CD4-positive, alpha-beta T cell treated with Interleukin-21 for 1 hour (primary cell): ENCODE measurements at regions not wholly inside any gene's neighbourhood (a gene's known extent, or its start where the extent isn't known, plus 50 kb on each side); places are given as distances from the start of the nearest gene placed in this dataset.
"Not testable (repeated sequence)": the region's sequence is repeated elsewhere in the genome, so short reads cannot be mapped to it uniquely, and the experiment has no call there.

Experiments
- DNase-seq: peaks from one replicate; pipeline ENCODE4 v3.0.0-alpha.2; 2020

DNA sequence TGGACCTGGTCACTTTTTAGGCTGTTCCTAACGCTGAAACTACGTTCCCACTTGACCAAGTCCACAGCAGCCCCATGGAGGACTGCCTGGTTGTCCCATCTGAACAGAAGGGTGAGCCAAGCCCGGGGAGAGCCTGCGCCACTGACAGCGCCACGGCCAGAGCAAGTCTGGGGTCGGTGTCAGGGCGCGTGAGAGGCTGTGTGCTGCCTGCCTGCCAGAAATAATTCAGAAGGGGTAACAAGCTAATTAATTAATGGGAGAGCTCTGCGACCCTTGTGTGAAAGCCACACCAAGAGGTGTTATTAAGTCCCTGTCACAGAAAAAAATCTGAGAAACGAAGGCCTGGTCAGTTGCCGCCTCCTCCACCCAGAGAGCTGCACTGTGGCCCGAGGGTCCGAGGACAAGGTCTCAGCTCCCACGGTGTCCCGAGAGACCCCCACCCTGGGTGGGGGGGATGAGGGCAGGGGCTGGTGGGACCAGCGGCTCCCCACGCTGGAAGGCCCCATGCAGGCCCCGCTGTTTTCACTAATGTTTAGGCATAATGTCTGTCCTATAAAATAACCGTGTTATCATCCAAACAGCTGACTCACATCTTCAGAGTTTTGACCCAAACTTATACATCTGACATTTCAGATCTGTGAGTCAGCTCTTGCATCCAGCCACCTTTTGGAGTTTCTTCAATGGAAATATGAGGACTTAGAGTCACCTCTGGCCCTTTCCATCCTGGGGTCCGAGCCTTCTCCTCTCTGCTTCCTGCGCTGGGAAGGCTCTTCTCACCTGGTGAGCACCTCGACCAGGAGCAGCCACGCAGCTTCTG lies 58.5 kb downstream of the DLL1 start:
- DNase-seq: no peak

GRCh38 chr6:170231293-170232185 lies 59.3 kb downstream of the DLL1 start:
- no peak for DNase-seq

GRCh38 chr6:170230520-170231292 lies 60.2 kb downstream of the DLL1 start:
- DNase-seq: no peak

DNA sequence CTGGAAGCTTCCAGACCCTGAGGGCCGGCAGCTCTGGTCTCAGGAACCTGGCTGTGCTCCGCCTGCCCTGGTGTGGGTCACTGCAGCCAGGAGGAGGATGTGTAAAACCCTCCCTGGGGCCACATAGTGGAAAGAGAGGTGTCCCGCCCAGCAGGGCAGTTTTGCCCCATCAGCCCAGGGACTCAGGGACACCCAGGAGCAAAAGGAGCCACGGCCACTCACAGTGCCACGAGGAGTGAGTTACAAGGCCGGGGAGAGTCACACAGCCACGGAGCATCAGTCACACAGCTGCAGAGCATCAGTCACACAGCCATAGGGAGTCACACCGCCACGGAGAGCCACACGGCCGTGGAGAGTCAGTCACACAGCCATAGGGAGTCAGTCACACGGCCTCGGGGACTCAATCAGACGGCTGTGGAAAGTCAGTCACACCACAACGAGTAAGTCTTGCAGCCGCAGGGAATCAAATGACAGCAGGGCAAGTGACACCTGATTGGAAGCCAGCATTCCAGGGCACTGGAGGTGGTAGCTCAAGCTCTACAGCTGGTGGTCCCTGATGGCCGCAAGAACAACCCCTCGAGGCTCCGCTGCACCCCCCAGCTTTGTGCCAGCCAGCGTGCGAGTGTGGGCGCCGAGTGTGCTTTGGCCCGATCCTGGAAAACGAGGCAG lies 60.9 kb downstream of the DLL1 start:
- DNase-seq: no peak

GRCh38 chr6:170229396-170229795 lies 61.5 kb downstream of the DLL1 start:
- no peak for DNase-seq

- no peak for DNase-seq
These were observed 62.0 kb downstream of the DLL1 start for GRCh38 chr6:170228946-170229310.

- no peak for DNase-seq
These were observed 62.6 kb downstream of the DLL1 start for GRCh38 chr6:170227996-170228945.

DNA sequence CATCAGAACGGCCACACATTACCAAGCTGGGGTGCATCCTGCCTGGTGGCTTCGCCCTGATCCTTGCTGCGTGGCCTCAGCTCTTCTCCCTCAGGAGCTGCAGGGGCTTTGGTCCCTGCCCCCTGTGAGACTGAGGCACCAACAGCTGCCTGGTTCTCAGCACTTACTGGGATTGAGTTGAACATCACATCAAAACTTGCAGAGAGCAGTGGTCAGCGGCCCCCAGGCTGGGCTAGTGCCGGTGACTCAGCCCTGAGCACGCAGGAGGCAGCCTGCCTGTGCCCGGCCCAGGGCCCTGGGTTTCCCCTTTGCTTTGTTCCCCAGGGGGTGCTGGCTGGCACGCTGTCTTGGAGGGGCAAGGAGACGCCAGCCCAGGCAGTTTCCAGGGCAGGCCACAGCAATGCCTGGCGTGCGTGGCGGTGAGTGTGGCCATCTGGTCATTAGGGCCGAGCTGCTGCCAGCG lies 63.3 kb downstream of the DLL1 start:
- no peak for DNase-seq

DNA sequence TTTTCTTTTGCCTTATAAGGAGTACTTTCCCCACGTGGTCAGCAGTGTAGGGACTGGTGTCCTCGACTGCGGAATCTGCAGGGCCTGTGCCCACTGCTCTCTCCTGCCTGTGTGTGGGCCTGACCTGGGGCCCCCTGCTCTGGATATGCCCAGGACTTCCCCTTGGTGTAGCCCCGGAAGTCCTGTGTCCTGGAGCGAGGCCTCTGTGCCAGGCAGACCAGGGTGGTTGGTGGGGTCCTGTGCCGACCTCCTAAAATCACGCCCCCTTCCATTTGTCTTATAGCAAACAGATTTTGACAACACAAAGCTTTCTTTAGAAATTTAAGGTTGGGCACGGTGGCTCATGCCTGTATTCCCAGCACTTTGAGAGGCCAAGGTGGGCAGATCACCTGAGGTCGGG lies 64.2 kb downstream of the DLL1 start:
- no peak for DNase-seq

DNA sequence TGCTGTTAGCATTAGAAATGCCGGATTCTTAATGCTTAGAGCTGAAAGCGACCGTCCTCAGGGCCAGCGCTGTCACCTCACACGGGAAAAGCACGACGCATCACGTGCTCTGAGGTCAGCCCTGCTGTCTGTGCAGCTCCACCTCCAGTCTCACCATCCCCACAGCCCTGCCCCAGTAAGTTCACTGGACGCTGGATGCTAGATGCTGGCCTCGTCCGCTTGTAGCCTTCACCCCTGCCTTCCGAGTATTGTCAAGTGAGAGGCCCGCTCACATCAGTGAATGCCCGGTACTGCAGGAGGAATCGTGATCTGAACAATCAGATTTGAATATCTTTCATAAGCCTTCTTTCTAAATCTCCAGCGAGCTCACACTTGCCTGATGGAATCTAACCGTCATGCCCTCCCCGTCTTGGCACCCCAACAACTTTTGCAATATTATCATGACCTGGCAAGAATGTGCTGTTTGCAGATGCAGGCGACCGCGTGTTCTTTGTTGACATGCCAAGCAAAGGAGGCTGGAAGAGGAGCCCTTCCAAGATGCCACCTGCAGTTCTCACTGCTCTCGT lies 64.9 kb downstream of the DLL1 start:
- no peak for DNase-seq

DNA sequence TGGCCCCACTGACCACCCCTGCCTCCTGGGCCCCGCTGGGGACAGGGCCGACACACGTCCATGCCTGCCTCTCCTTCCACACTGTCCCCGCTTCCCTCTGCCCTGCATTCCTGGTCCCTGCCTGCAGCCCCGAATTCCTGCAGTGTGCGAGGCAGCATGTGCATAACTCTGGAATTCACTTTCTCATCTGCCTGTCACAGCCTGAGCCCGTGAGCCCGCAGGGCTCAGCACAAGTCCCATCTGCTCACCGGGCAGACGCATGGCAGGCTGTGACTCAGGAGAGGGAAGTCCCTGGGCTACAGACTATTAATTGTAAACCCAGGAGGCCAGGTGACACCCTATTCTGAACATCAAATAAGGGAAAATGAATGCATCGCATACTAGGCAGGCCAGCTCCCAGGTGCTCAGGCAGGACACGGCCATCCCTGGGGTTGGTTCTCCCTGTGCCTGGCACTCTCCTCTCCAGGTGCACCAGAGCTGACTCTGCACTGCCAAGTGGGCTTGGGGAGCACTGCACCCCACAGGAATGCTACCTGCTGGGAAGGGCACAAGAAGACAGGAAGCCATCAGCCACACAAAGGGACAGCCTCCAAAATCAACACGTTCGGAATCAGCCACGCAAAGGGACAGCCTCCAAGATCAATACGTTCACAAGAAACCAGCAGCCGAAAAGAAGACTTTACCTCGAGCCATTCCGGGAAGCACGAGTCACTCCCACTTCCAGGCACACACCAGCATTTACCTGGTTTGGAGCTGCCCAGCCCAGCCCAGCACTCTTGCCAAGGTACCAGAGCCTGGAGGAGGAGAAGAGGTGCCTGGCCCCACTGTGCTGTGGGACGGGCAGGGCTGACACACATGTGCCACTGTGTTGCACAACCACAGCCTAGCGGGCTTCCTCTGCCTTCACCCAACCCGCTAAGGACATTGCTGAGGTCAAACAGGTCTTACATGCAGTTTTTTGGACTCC lies 65.9 kb downstream of the DLL1 start:
- no peak for DNase-seq

DNA sequence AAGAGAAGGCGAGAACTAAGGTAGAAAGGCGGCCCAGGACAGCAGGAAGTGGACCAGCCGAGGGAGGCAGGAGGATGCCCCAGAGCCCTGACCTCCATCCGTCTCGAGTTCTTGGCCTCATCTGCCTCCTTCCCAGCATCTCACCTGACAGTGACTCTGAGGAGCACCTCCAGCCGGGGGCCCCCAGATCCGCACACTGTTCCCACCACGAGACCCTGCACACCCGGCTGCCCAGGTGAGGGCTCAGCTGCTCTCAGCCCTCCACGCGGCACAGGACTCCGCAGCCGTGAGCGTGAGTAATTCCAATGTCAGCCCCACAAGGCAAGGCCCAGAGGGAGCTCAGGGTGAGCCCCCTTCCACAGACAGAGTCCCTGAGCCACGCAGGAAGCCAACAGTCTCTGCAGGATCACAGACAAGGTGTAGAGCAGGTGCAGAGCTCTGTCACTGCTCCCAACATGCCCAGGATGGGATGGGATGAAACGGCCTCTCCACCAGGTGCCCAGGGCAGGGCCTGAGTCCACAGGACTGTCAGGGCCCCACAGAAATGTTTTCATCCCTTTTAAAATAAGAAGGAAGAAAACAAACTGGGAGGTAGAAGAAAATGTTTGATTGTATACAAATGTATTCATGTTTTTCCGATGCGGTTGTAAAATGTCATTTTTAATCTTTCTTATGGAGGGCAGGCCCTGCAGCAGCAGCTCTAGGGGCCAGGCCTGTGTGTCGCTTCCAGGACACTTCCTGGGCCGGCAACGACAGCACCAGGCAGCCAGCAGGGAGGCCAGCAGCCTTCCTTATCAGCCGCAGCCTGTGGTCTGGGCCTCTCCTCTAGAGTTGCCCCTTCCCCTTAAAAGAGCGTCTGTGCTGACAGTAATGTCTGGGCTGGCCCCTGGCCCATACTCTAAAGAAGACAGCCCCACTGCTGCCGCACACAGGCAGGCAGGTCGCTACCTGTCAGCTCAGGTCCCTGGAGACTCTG lies 66.9 kb downstream of the DLL1 start:
- no peak for DNase-seq

GRCh38 chr6:170222498-170223471 lies 68.1 kb downstream of the DLL1 start:
- no peak for DNase-seq

GRCh38 chr6:170221753-170222400 lies 69.0 kb downstream of the DLL1 start:
- no peak for DNase-seq

- DNase-seq: no peak
These were observed 69.7 kb downstream of the DLL1 start for GRCh38 chr6:170221052-170221752.

GRCh38 chr6:170213637-170214018 lies 77.2 kb downstream of the DLL1 start:
- not testable (repeated sequence) for DNase-seq
